ENCODE measurements at regions not wholly inside any gene's neighbourhood (a gene's known extent, or its start where the extent isn't known, plus 50 kb on each side); places are given as distances from the start of the nearest gene placed in this dataset.
"Not testable (repeated sequence)": the region's sequence is repeated elsewhere in the genome, so short reads cannot be mapped to it uniquely, and the experiment has no call there.

DNA sequence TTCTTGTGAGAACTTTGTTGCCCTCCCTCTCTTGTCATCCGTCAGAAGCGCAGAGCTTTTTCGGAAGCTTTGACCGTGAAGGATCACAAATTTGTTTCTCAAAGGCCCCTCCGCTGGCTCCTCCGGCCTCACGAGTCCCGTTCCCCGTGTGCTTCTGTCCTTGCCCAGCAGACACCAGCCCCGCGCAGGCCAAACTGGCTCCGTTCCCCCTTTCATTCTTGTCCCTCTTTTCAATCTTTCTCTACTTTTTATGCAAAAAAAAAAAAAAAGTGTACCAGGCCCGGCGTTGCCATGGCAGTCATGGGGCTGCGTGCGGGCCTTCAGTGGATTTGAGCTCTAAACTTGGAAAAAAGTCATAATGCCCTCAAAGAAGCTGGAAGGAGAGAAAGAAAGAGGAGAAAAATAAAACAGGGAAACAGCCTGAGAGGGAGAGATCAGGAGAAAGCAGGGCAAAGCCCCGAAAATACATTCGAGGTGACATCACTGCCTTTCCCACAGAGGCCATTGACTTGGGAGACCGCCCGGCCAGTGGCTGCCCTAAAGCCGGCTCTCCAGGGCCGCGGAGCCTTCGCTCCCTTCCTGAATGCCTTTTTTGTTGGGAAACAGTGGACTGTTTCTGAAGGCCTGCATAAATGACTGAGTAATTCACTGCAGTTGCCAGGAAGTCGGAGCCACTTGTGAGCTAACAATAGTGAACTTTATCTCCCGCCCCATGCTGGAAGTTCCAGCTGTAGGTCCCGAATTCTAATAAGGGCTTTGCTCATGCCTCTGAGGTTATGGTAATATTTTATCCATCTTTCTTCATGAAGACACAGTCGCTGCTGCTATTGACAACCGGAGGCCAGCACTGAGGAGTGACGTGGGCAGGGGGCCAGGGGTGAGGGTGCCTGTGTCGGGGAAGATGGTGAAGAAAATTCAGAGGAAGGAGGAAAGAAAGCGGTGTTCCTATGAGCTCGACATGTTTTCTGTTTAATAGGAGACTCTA lies 670.9 kb downstream of the QKI start:
- H3K27ac ChIP-seq (ENCODE audit: low read length): peak overlapping the region; percentile 80
- H3K9me3 ChIP-seq (ENCODE audit: control insufficient read depth, low read length): no peaks in the 10 kb centered on the region
- no peaks in the 10 kb centered on the region for H3K27me3 ChIP-seq (ENCODE audit: control insufficient read depth, insufficient read depth)
- WGBS: 37% methylated on average over 33 of the region's 33 CpGs
- ATAC-seq (peak; percentile 96 to 97), DNase-seq (peak; percentile 91 to 96 (median 94))
- H3K4me3 ChIP-seq (ENCODE audit: low read length): peak overlapping the region; percentile 0
- intact Hi-C loops (cut with DNase I): no loop called here
- no peaks in the 10 kb centered on the region for H3K4me1 ChIP-seq (ENCODE audit: control insufficient read depth, insufficient read depth, low read length)

DNA sequence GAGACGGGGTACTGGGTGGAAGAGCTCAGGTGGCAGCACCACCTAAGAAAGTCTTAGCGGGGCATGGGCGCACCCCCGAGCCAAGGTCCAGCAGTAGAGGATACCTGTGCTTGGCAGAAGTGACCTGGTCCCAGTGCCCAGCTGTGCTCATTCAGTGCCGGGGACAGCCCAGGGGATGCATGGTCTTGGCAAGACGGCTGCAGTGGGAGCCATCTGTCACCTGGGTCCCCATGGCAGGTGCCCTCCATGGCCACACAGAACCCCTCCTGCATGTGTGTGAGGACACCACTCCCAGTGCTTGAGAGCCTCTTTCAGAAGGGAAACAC lies 664.7 kb downstream of the QKI start:
- Histone ChIP-seq H3K4me1 (ENCODE audit: control insufficient read depth, insufficient read depth, low read length) (no peaks in the 10 kb centered on the region), H3K27ac (ENCODE audit: low read length) (no peak overlapping the region), H3K27me3 (ENCODE audit: control insufficient read depth, insufficient read depth) (no peaks in the 10 kb centered on the region), H3K9me3 (ENCODE audit: control insufficient read depth, low read length) (no peaks in the 10 kb centered on the region), H3K4me3 (ENCODE audit: low read length) (no peak overlapping the region)
- ATAC-seq (peak; percentile 9 to 19), DNase-seq (peak in 1 of 3 donors; percentile 58)
- intact Hi-C loops (cut with DNase I): no loop called here
- 96% methylated on average over 6 of the region's 6 CpGs for WGBS

DNA sequence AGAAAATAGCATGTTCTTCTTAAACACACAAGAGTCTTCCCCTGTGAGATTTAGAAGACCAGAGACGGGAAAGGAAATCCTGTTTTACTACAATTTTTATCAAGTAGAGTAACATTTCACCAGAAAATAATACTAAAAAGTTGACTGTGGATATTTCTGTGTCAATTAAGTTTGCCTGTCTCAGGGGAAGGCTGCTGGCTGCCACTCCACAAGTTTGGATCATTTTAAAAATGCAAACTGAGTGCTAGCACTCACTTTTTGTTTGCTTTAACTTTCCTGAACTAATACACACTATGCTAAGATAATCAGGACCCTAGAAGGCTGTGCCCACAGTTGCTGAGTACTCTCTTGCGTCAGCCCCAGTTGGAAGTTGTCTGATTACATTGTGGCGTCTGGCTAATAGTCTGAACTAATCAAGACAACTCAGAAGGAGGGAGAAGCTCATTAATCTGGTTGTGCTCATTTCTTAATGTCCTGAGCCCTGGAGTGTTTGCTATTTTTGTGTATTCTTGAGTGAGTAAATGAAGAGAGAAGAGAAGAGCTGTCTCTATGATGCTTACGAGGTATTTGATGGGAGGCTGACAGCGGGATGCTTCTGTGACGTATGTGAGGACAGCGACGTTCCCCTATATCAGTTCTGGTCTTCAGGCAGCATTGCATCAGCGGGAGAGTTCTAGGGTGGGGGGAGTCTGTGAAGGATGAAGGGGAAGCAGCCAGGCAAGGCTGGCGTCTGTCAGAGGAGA lies 664.2 kb downstream of the QKI start:
- intact Hi-C loops (cut with DNase I): no loop called here
- ATAC-seq (peak; percentile 84 to 92), DNase-seq (peak in 2 of 3 donors; percentile 74 to 78)
- no peaks in the 10 kb centered on the region for H3K9me3 ChIP-seq (ENCODE audit: control insufficient read depth, low read length)
- H3K4me3 ChIP-seq (ENCODE audit: low read length): no peak overlapping the region
- no peaks in the 10 kb centered on the region for H3K4me1 ChIP-seq (ENCODE audit: control insufficient read depth, insufficient read depth, low read length)
- WGBS: 47% methylated on average over 10 of the region's 10 CpGs
- H3K27ac ChIP-seq (ENCODE audit: low read length): no peak overlapping the region
- H3K27me3 ChIP-seq (ENCODE audit: control insufficient read depth, insufficient read depth): no peaks in the 10 kb centered on the region

DNA sequence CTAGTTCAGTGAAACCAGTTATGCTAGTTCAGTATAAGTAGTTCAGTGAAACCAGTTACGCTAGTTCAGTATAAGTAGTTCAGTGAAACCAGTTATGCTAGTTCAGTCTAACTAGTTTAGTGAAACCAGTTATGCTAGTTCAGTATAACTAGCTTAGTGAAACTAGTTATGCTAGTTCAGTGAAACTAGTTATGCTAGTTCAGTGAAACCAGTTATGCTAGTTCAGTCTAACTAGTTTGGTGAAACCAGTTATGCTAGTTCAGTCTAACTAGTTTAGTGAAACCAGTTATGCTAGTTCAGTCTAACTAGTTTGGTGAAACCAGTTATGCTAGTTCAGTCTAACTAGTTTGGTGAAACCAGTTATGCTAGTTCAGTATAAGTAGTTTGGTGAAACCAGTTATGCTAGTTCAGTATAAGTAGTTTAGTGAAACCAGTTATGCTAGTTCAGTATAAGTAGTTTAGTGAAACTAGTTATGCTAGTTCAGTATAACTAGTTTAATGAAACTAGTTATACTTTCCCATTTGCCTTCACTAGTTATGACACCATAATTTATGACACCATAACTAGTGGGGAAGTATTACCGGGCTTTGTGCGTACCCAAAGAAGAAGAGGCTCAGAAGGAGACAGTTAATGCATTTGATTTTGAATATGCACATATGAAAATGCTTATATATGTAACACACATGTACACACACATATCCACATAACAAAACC lies 662.5 kb downstream of the QKI start:
- H3K9me3 ChIP-seq (ENCODE audit: control insufficient read depth, low read length); ATAC-seq; H3K27ac ChIP-seq (ENCODE audit: low read length); DNase-seq; intact Hi-C loops (cut with DNase I); H3K4me1 ChIP-seq (ENCODE audit: control insufficient read depth, insufficient read depth, low read length); H3K27me3 ChIP-seq (ENCODE audit: control insufficient read depth, insufficient read depth); H3K4me3 ChIP-seq (ENCODE audit: low read length): not testable (repeated sequence)
- WGBS: 65% methylated on average over 3 of the region's 3 CpGs

DNA sequence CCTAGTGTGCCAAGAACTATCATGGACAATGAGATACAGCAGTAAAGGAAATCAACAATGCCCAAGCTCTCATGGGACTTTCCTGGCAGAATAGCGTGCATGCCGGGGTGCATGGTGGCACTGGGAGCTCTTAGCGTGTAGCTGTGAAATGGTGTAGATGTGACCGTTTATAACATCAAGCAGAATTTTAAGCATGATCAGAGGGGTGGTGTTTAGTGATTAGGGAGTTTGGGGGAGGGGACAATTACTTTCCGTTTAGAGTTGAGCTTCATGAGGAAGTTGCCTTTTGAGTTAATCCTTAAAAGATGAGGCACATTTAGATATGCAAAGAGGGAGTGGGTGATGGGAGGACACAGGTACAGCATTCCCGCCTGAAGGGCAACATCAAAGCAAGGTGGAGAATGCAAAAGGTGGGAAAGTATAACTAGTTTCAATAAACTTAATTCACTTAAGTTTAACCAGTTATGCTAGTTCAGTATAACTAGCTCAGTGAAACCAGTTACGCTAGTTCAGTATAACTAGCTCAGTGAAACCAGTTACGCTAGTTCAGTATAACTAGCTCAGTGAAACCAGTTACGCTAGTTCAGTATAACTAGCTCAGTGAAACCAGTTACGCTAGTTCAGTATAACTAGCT lies 661.6 kb downstream of the QKI start:
- ATAC-seq (no peak), DNase-seq (no peak)
- Histone ChIP-seq H3K4me1 (ENCODE audit: control insufficient read depth, insufficient read depth, low read length) (no peaks in the 10 kb centered on the region), H3K27ac (ENCODE audit: low read length) (no peak overlapping the region), H3K9me3 (ENCODE audit: control insufficient read depth, low read length) (no peaks in the 10 kb centered on the region), H3K27me3 (ENCODE audit: control insufficient read depth, insufficient read depth) (no peaks in the 10 kb centered on the region), H3K4me3 (ENCODE audit: low read length) (no peak overlapping the region)
- intact Hi-C loops (cut with DNase I): no loop called here
- WGBS: 85% methylated on average over 8 of the region's 10 CpGs

DNA sequence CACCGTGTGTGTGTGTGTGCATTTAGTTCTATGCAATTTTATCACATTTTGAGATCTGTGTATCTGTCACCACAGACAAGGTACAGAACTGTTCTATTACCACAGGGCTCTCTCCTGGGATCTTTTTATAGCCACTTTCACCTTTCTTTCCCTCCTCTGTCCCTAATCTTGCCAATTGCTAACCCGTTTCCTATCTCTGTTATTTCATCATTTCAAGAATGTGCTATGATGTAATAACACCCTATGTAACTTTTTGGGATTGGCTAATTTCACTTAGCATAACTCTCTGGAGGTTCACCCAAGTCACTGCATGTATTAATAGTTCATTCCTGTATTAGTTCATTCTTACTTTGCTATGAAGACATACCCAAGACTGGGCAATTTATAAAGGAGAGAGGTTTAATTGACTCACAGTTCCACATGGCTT lies 657.7 kb downstream of the QKI start:
- intact Hi-C loops (cut with DNase I): no loop called here
- Histone ChIP-seq H3K27ac (ENCODE audit: low read length) (no peak overlapping the region), H3K9me3 (ENCODE audit: control insufficient read depth, low read length) (no peaks in the 10 kb centered on the region), H3K4me1 (ENCODE audit: control insufficient read depth, insufficient read depth, low read length) (no peaks in the 10 kb centered on the region), H3K27me3 (ENCODE audit: control insufficient read depth, insufficient read depth) (no peaks in the 10 kb centered on the region), H3K4me3 (ENCODE audit: low read length) (no peak overlapping the region)
- 70% methylated on average over 2 of the region's 2 CpGs for WGBS
- DNase-seq: no peak
- ATAC-seq: no peak

DNA sequence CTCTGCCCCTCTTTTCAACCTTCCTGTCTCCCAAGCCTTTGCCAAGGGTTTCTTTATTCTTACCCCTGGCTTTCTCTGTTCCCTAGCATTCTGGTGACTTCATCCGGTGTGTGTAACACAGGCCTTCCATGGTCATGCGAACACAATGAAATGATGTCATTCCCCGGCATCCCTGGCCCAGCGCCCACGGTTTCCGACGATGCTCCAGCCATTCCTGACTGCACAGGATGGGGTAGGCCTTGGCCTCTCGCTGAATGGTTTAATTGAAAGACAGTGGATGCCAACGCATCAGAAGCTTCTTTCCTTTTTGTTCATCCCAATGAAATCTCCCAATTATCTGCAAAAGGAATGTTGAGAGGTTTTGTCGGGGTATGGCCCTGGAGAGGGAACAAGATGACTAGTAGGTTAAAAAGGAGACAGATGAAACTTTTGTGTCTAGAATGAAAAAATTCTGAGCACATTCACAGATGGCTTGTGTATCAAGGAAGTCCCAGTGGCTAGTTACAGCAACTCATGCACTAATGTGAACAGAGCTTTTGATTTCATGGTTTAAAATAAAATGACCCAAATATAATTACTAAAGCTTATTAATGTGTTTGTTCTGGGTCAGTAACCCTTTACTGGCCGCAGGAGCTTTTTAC lies 655.0 kb downstream of the QKI start:
- no peaks in the 10 kb centered on the region for H3K27me3 ChIP-seq (ENCODE audit: control insufficient read depth, insufficient read depth)
- WGBS: 50% methylated on average over 11 of the region's 11 CpGs
- peak; percentile 51 to 87 for ATAC-seq
- intact Hi-C loops (cut with DNase I): no loop called here
- peak; percentile 53 to 79 (median 77) for DNase-seq
- no peaks in the 10 kb centered on the region for H3K4me1 ChIP-seq (ENCODE audit: control insufficient read depth, insufficient read depth, low read length)
- H3K4me3 ChIP-seq (ENCODE audit: low read length): no peak overlapping the region
- peak overlapping the region; percentile 66 for H3K27ac ChIP-seq (ENCODE audit: low read length)
- H3K9me3 ChIP-seq (ENCODE audit: control insufficient read depth, low read length): no peaks in the 10 kb centered on the region

DNA sequence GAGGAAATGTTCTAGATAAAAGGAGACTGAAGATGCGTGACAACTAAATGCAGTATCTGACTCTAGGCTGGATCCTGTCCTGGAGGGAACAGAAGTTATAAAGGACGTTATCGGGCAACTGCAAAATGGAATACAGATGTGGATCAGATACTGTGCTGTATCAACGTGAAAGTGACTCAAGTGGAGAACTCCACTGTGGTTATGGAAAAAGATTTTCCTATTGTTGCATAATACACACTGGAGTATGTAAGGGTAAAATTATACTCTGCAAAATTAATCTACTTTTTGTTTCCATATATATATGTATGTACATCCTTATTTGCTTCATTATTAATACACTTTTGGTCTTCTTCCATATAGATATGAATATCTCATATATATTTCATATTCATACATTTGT lies 654.0 kb downstream of the QKI start:
- H3K27ac ChIP-seq (ENCODE audit: low read length): no peak overlapping the region
- H3K27me3 ChIP-seq (ENCODE audit: control insufficient read depth, insufficient read depth): no peaks in the 10 kb centered on the region
- WGBS: 87% methylated on average over 4 of the region's 4 CpGs
- H3K4me3 ChIP-seq (ENCODE audit: low read length): no peak overlapping the region
- DNase-seq: no peak
- intact Hi-C loops (cut with DNase I): no loop called here
- H3K4me1 ChIP-seq (ENCODE audit: control insufficient read depth, insufficient read depth, low read length): no peaks in the 10 kb centered on the region
- no peaks in the 10 kb centered on the region for H3K9me3 ChIP-seq (ENCODE audit: control insufficient read depth, low read length)
- ATAC-seq: no peak

DNA sequence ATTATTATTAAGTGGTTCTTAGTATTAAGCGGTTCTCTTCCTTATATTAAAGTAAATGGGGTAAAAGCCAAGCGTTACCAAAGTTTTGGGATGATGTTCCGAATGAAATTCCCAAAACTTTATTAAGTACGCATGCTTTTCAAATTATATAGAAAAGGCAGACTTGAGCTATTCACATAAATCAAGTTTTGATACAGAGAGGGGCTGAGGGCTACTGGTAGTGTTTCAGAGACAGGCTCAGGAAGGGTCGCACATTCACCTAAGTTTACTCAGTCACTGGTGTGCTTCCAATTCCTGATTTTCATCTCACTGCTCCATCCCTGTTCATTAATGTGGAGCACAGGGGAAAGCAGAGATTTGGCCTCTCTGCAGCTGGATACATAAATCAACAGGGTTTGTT lies 652.2 kb downstream of the QKI start:
- no peak for ATAC-seq
- intact Hi-C loops (cut with DNase I): no loop called here
- WGBS: 80% methylated on average over 5 of the region's 5 CpGs

DNA sequence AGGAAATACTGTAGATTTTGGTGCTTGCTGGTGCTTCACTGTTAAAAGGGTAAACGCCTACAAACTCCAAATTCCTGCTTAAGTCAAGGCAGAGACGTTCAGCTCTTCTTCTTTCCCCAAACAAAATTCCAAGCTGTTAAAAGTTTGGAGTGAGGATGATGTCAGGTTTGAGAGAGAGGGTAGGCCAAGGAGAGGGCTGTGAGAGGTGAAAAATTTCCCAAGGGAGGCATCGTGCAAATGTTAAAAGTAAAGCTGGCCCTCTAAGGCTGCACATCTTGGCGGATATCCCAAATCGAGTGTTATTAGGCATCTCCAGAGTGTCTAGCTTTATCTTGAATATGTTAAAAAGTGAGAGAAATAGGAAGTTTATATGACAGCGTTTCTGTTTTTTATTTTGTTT lies 651.8 kb downstream of the QKI start:
- no peak for ATAC-seq
- intact Hi-C loops (cut with DNase I): no loop called here
- Histone ChIP-seq H3K9me3 (ENCODE audit: control insufficient read depth, low read length) (no peaks in the 10 kb centered on the region), H3K27ac (ENCODE audit: low read length) (no peak overlapping the region), H3K4me1 (ENCODE audit: control insufficient read depth, insufficient read depth, low read length) (no peaks in the 10 kb centered on the region), H3K4me3 (ENCODE audit: low read length) (no peak overlapping the region), H3K27me3 (ENCODE audit: control insufficient read depth, insufficient read depth) (no peaks in the 10 kb centered on the region)
- no peak for DNase-seq
- WGBS: 58% methylated on average over 6 of the region's 6 CpGs

More for the DNA sequence above, 652.2 kb downstream of the QKI start:
- Histone ChIP-seq H3K4me3 (ENCODE audit: low read length) (no peak overlapping the region), H3K9me3 (ENCODE audit: control insufficient read depth, low read length) (no peaks in the 10 kb centered on the region), H3K27me3 (ENCODE audit: control insufficient read depth, insufficient read depth) (no peaks in the 10 kb centered on the region), H3K4me1 (ENCODE audit: control insufficient read depth, insufficient read depth, low read length) (no peaks in the 10 kb centered on the region), H3K27ac (ENCODE audit: low read length) (no peak overlapping the region)
- DNase-seq: no peak

Measured in right cardiac atrium (tissue), 5 donors.